GM19238 (cell line): ENCODE measurements at regions not wholly inside any gene's neighbourhood (a gene's known extent, or its start where the extent isn't known, plus 50 kb on each side); places are given as distances from the start of the nearest gene placed in this dataset.

Source experiments
- DNase-seq: peaks from one replicate; pipeline ENCODE4 v3.0.0; 2011; ENCODE audit warnings: low spot score; ENCODE audit not compliant: insufficient read length

DNA sequence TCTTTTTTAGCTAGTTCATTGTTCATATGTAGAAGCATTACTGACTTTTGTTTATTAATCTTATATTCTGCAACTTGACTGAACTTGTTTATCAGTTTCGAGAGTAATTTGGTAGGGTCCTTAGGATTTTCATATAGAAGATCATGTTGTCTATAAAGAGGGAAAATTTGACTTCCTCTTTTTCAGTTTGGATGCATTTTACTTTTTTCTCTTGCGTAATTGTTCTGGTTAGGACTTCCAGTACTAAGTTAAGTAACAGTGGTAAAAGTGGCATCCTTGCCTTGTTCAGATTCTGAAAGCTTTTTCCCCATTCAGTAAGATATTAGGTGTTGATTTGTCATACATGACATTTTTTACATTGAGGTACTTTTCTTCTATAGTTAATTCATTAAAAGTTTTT, 726.0 kb downstream of the KCNJ3 start:
- no peak for DNase-seq

DNA sequence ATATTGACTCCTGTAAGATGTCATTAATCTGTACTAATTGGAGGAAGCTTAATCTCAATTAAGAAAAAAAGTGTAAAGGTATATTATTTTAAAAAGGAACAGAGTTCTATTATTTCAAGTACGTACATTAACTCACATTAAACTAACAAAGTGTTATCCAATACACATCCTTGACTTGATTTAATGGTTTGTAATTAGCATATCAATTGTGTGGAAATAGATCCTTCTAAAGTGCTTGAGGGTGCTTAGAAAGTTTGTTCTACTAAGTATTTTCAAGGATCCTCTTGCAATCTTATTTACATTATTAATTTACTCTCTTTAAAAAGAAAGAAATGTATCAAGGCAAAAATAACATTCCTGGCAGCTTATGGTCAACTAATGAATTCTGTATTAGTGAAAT, 720.3 kb downstream of the KCNJ3 start:
- DNase-seq: no peak

DNA sequence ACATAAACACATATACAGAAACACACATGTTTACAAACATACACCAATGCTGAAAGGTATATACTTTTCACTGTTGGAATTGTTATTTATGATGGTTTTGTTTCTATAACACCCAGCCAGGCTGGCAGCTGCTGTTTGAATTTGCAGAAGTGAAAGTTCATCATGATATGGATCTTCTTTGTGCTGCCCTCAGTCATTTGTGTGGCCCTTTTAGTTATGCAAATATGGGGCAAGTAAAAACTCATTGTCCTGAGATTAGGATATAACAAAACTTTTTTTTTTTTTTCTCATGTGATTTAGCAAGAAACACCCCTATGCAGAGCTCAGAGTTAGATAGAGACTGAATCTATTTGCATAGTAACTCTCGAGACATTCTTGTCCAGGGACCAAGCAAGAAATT, 714.1 kb downstream of the KCNJ3 start:
- DNase-seq: no peak

DNA sequence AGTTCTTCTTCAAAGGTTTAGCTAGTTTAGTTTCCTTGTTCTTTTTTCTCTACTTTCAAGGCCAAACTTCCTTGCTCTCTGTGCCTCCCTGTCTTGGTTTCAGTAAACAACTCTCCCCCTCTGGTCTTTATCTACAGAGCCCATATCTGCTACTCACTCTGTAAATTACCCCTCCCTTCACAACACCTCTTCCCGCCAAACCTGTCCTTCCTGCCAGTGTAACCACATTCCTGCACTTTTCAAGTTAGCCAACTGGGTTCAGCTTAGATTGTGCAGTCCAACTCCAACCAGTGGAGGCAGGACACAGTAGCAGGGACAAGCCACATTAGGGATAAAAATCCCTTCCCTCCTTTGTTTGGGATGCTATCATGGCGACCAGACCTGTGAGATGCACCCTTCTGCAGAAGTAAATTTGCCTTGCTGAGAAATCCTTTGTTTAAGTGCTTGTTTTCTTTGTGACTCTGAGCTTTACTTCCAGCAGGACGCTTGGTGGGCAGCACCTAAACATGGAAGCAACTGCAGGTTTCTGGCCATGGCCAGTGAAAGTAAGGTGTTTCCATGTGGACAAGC, 706.0 kb downstream of the KCNJ3 start:
- no peak for DNase-seq

DNA sequence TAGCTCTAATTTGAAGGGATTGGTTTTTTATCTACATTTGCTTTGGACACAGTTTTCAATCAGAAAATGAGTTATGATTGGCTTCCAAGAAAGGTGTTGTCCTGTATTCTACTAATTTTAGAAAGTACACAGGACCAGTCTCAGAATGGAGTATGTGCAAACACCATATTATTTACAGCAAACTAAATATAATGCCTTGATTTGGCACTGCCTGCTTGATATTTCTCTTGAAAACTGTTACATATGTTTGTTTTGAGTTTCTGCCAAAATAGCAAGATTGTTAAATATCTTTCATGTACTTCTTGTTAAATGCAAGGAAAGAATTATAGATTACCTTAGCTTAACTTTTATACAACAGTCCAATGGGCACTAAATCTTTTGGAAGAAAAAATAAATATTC, 694.9 kb downstream of the KCNJ3 start:
- DNase-seq: no peak

DNA sequence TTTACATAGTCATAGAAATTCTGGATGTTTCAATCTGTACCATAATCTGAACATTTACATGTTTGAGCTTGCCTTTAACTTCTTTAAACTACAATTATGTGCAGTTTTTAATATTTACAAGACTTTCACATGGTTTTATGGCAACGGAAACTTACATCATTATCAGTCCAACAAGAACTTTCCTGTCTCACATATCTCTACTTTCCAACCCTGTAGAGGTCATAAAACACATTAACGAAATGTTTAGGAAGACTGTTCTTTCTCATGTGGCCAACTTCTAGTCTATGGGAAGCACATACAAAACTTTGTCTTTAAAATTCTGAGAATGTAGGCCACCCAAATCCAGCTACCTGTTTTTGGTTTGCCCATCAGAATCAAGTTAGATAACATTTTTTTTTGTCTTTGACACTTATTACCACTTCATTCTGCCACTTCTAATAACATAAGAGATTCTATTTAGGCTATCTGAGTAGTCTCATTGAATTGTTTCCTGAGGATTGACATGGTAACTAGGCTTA, 693.2 kb downstream of the KCNJ3 start:
- no peak for DNase-seq

DNA sequence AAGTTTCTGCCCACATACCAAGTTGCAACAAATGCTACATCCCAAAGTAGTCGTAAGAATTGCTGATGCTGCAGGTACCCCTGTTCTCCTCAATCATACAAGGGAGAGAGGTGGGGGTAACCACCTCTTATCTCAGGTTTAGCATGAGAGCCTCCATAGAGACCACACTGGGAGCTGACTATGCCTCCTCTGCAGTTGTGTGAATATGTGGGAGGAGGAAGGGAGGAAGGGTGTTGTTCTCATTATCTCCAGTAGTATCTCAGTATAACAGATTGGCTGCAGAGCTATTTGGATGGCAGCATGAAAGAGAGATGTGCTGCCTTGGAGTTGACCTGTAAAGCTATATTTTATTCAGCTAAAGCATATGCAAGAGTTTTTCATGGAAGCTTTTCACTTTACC, 690.7 kb downstream of the KCNJ3 start:
- no peak for DNase-seq

DNA sequence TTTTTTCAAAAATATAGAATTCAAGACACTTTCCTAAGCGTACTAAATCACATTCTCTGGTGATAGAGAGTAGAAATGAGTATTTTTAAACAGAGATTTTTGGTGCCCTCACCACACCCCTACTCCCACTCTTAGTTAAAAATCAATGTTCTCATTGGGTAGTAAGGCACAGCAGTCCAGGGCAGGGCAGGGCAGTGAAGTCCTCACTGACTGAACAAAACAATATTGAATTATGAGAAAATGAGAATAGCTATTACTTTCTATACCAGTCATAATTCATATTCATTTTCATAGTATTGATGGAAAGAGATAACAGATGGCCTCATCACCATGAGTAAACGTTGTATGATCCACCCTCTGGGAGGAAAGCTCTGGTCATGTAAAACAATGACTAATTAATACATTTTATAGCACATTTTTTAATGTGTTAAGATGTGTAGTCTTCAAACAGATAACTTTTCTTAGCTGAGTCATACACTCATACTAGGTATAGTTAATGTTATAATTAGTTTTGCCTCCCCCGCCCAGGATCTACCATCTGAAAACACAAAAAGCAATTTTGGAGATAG, 686.1 kb downstream of the KCNJ3 start:
- no peak for DNase-seq

DNA sequence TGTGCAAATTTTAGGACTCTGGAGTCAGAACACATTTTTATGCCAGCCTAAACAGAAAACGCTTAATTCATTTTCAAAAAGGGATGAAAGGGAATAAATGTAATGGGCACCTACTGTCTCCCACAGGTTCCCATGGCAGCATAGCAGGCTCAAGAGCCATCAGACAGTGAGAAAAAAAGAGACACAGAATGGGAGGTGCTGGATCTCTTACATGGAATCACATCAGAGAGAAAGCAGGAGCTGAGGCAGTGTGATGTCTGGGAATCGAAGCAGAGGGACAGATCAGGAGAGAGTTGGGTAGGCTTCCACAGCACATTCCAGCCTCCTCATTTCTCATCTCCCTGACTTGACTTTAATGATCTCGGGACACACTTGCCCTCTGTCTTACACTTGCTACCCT, 684.3 kb downstream of the KCNJ3 start:
- DNase-seq: no peak

DNA sequence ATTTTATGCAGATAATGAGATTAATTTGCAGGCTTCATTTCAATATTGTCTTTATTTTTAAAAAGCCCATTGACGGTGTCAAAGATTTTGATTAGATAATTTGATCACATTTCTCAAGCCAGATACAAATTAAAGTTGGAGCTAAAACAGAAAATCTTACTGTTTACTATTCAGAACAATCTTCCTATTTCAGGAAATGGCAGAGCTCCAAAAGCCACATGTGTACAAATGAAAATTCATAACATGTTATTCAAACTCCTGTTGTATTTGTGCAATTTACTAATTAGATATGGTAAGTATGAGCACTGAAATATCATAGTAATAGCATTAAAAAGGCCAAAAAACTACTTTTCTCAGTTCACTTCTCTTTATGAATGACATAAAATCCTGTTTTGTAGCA, 682.9 kb downstream of the KCNJ3 start:
- no peak for DNase-seq

DNA sequence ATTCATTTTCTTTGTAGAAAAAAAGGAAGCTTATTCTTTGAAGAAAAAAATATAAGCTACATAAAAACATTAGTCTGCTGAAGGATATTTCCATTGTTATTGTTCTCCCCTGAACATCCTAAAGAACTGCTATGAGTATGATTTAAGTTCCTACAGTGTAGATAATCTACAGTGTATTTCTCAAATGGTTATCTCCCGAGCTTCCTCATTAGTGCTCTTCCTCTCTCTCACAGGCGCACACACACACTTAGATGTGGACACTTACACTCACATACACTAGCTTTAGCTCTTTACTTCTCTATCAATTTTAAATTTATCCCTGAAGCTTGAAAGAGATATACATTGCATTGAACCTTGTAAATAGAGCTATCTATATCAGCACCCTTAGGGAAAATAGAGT, 681.0 kb downstream of the KCNJ3 start:
- DNase-seq: no peak

DNA sequence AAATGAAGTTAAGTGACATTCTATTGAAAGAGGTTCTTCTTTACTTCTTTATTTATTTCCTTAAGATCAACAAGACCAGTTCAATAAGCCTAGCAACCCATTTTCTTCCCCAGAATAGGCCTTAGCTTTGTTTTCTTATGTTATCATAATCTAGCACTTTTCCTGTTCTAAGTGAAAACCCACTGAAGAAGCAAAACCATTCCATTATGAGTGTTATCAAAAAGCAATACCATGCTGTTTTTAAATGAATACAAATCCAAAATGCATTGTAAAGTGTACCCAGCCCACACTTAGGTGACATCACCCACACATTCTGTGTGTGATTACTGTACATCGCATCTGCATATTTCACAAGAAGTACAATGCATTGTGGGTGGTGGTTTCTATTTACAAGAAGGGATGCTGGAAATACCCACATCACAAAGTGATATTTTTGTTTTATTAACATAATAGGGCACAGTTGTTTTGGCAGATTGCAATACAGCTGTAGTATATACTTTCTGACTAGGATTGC, 679.5 kb downstream of the KCNJ3 start:
- DNase-seq: no peak

DNA sequence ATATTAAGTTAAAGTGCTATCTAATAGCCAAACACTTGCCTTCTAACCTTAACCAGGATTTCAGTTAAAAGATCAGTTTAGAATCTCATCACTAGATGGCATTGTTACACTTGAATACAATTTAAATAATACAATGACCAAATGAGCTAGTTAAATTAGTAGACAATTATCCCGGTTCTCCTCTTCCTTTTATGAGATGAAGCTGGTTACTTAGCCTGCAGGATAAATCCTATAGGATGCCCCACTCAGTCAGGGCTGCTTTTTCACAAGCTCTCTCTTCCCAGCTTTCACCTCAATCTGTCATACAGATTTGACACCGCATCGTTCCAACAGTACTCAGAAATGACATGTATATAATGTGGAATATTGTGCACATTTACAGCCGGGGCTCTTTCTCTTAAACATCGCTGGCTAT, 678.8 kb downstream of the KCNJ3 start:
- no peak for DNase-seq

DNA sequence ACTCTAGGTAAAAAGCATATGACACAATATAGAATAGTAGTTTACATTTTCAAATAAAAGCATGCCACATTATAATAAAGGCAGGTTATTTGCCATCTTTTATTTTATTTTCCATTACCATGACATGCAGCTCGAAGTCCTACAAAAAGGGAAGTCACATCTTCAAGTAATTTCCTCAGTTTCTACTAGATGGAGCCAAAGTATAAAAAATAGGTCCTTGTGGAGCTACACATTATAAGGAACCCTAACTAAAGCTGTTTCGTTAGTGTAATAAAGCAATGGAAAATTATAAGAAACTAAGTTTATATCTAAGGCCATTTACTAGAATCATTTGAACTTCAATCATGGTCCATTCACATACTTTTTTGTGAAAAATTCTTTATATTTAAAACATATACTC, 674.5 kb downstream of the KCNJ3 start:
- no peak for DNase-seq

DNA sequence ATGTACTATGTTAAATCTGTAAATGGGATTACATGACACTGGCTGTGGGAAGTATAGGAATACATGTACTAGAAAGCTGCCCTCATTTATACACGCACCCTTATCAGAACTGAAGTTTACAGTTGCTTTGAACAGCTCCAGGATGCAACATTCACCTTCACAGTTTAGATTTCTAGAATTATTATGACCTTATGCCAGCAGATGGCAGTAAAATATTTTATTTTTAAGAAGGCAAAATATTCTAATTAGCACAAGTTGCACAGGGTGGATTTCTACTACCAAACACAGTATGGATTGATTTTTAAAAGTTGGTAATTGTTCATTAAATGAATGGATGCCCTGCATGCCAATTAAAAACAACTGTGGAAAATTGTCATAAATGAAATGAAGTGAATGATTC, 670.4 kb downstream of the KCNJ3 start:
- DNase-seq: no peak

DNA sequence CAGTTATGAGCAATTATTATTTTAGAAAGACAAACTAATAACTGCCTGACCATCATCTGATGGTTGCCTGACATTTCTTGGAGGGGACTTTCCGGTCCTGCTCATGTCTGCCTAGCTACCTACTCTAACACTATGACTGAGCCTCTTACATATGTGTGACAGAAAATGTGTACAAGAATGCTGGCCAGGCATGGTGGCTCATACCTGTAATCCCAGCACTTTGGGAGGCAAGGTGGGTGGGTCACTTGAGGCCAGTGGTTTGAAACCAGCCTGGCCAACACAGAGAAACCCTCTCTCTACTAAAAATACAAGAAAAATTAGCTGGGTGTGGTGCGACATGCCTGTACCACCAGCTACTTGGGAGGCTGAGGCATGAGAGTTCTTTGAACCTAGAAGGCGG, 666.3 kb downstream of the KCNJ3 start:
- no peak for DNase-seq

DNA sequence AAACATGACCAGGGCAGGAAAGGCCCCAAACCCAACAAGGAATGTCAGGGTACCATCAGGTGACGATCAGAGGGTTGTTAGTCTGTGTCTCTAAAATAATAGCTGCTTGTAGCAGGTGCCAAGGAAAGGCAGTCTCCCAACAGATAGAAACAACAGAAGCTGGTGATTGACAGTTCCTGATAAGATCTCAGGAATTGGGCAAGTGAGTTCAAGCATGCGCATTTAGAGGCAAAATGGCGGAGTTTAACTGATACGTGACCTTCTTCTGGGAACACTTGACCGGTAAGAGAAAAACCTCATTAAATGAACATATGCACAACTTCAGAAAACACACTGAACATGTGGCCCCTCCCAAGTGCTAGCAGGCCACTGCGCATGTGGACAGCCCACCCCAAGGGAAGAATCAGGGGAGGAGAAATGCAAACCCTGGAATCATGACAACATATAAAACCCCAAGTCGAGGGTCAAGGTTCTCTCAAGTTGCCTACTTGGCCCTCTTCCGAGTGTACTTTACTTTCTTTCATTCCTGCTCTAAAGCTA, 664.9 kb downstream of the KCNJ3 start:
- no peak for DNase-seq

DNA sequence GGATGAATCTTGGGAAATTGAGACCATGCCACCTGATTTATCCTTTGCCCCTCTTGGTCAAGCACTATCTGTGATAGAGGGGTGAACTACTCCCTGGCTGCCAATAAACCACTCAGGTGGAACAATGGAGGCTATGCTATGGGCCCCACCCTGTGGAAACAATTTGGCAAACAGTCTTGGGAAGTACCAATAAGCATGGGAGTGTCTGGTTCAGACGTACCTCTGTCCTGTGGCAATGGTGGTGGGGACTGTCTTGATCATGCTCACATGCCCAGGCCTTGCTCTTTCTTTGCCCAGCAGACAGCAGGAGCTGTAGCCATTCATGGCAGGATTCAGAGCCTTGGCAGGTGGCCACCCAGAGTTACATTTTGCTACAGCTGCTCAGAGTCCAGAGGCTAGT, 658.7 kb downstream of the KCNJ3 start:
- DNase-seq: no peak

DNA sequence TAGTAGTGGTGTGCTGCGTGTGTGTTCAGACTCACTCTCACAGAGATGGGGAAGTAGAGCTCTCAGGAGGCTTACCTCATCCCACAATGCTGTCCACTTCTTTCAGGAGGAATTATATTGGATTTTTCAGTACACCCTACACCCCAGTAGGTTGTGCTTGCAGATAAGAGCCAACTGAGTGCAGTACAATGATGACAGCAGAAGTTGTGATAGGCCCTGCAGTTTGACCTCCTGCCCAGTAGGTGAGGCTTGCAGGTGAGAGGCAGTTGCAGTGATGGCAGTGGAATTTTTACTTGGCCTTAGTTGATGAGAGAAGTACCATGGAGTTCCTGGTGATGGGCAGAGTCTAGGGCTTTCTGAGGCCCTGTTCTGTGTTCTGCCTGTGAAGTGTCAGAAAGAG, 657.8 kb downstream of the KCNJ3 start:
- DNase-seq: no peak

DNA sequence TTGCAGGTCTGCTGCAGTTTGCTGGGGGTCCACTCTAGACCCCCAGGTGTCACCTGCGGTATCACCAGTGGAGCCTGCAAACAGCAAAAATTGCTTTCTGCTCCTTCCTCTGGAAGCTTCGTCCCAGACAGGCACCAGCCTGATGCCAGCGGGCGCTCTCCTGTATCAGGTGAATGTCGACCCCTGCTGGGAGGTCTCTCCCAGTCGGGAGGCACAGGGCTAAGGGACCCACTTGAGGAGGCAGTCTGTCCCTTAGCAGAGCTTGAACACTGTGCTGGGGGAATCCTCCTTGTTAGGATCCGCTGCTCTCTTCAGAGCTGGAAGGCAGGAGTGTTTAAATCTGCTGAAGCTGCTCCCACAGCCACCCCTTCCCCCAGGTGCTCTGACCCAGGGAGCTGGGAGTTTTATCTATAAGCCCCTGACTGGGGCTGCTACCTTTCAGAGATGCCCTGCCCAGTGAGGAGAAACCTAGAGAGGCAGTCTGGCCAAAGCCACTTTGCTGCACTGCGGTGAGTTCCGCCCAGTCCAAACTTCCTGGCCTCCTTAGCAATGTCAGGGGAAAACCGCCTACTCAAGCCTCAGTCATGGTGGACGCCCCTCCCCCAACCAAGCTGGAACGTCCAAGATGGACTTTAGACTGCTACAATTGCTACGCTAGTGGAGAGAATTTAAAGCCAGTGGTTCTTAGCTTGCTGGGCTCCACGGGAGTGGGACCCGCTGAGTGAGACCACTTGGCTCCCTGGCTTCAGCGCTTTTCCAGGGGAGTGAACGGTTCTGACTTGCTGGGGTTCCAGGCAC, 652.5 kb downstream of the KCNJ3 start:
- DNase-seq: no peak

DNA sequence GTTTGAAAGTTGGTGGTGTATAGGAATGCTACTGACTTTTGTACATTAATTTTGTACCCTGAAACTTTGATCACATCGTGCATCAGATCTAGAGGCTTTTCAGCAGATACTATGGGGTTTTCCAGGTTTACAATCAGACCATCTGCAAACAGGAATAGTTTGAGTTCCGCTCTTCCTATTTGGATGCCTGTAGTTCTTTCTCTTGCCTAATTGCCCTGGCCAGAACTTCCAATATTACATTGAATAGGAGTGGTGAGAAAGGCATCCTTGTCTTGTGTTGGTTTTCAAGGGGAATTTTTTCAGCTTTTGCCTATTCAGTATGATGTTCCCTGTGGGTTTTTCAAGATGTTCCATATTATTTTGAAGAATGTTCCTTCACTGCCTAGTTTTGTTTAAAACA, 633.5 kb downstream of the KCNJ3 start:
- no peak for DNase-seq

DNA sequence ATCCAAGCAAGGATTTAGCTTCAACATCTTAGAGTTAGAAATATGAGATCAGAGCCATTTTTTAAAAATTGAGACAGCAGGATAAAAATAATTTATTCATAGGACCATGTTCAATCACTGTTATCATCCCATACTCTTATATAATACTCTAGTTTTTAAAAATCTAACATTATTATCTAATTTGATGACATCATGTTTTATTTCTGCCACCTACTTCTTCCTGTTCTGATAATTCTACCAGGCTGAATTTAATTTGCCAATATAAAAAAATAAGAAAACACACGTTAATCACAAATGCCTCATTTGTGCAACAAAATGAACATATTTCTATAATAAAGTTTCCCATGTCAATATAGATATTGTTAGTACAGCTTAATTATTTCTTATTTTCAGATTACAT, 621.7 kb downstream of the KCNJ3 start:
- DNase-seq: no peak
